NCI-H2171 (cell line): ENCODE measurements at regions not wholly inside any gene's neighbourhood (a gene's known extent, or its start where the extent isn't known, plus 50 kb on each side); places are given as distances from the start of the nearest gene placed in this dataset.

ENCODE experiments used
- DNase-seq: peaks from one replicate; lab custom pipeline; 2025; lab: John Stamatoyannopoulos, UW

GRCh38 chr11:80846979-80847378 lies 1406.1 kb upstream of the TENM4 start:
- DNase-seq, result no peak

GRCh38 chr11:80846442-80846841 lies 1405.6 kb upstream of the TENM4 start:
- DNase-seq, result no peak

GRCh38 chr11:80844110-80844819 lies 1403.4 kb upstream of the TENM4 start:
- no peak for DNase-seq

GRCh38 chr11:80843266-80843974 lies 1402.6 kb upstream of the TENM4 start:
- no peak for DNase-seq

GRCh38 chr11:80842246-80842645 lies 1401.4 kb upstream of the TENM4 start:
- DNase-seq, result no peak

GRCh38 chr11:80841675-80842074 lies 1400.8 kb upstream of the TENM4 start:
- DNase-seq, result no peak

GRCh38 chr11:80838153-80838552 lies 1397.3 kb upstream of the TENM4 start:
- no peak for DNase-seq

- DNase-seq, result no peak
Measured at GRCh38 chr11:80837051-80837450, 1396.2 kb upstream of the TENM4 start.

- DNase-seq, result no peak
Measured at GRCh38 chr11:80831374-80831773, 1390.5 kb upstream of the TENM4 start.

- no peak for DNase-seq
Measured at GRCh38 chr11:80827781-80828180, 1387.0 kb upstream of the TENM4 start.

- no peak for DNase-seq
Measured at GRCh38 chr11:80826808-80827207, 1386.0 kb upstream of the TENM4 start.

- peak; percentile 5 for DNase-seq
Measured at GRCh38 chr11:80822308-80822707, 1381.5 kb upstream of the TENM4 start.

GRCh38 chr11:80819271-80819670 lies 1378.4 kb upstream of the TENM4 start:
- no peak for DNase-seq

- no peak for DNase-seq
Measured at GRCh38 chr11:80816966-80817365, 1376.1 kb upstream of the TENM4 start.

GRCh38 chr11:80816454-80816847 lies 1375.6 kb upstream of the TENM4 start:
- DNase-seq, result no peak

GRCh38 chr11:80815752-80816453 lies 1375.1 kb upstream of the TENM4 start:
- DNase-seq, result no peak

- no peak for DNase-seq
Measured at GRCh38 chr11:80814813-80815212, 1374.0 kb upstream of the TENM4 start.

GRCh38 chr11:80810695-80811094 lies 1369.9 kb upstream of the TENM4 start:
- no peak for DNase-seq

GRCh38 chr11:80798174-80798573 lies 1357.3 kb upstream of the TENM4 start:
- no peak for DNase-seq

- DNase-seq, result no peak
Measured at GRCh38 chr11:80783561-80783960, 1342.7 kb upstream of the TENM4 start.

- DNase-seq, result no peak
Measured at GRCh38 chr11:80782135-80782885, 1341.5 kb upstream of the TENM4 start.

GRCh38 chr11:80779905-80780605 lies 1339.2 kb upstream of the TENM4 start:
- no peak for DNase-seq
